ENCODE measurements at regions not wholly inside any gene's neighbourhood (a gene's known extent, or its start where the extent isn't known, plus 50 kb on each side); places are given as distances from the start of the nearest gene placed in this dataset.

DNA sequence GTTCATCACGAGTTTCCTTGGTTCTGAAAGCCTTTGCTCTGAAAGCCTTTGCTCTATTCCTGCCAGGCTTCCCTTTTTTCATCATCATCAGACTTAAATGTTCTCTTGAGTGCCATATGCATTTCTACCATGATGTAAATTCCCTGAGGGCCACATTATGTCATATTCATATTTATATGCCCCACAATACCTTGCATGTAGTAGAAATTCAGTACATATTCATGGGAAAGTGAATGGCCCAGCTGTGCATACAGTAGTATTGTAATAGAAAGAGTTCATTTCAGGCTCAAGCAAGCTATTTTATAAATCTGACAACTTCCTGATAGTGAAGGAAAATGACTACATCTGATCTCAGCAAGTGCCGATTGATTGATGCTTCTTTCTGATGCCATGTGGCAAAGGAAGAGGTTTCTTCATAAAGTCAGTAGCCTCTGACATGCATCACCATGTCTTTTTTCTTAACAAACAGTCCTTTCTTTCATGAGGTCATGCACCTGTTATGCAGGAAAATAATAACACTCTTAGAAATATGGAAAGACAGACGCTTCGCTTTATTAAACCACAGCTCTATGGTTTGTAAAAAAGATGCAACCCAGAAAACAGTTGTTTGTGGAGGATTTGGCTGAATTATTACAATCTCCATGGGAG is 308.7 kb downstream of the SAMD5 start:
- TF ChIP-seq NFYB (CRISPR knock-in tag; conservative IDR thresholded peaks at IDR 0.05; ENCODE audit: low read depth) (no peak), RELA (CRISPR knock-in tag; IDR thresholded peaks at IDR 0.05; ENCODE audit: borderline replicate concordance) (no peak), ZNF317 (CRISPR knock-in tag; IDR thresholded peaks at IDR 0.05; ENCODE audit: borderline replicate concordance, low read depth) (no peak), ATF2 (CRISPR knock-in tag; IDR thresholded peaks at IDR 0.05; ENCODE audit: borderline replicate concordance, low read depth) (no peak), E2F4 (CRISPR knock-in tag; IDR thresholded peaks at IDR 0.05; ENCODE audit: borderline replicate concordance, low read depth) (no peak), ARID4B (CRISPR knock-in tag; IDR thresholded peaks at IDR 0.05; ENCODE audit: borderline replicate concordance) (no peak), MAX (CRISPR knock-in tag; IDR thresholded peaks at IDR 0.05) (no peak)
- TF ChIP-seq, protein P1, sequence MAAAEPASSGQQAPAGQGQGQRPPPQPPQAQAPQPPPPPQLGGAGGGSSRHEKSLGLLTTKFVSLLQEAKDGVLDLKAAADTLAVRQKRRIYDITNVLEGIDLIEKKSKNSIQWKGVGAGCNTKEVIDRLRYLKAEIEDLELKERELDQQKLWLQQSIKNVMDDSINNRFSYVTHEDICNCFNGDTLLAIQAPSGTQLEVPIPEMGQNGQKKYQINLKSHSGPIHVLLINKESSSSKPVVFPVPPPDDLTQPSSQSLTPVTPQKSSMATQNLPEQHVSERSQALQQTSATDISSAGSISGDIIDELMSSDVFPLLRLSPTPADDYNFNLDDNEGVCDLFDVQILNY (CRISPR knock-in tag; IDR thresholded peaks at IDR 0.05) = no peak
- TF ChIP-seq, protein P2, sequence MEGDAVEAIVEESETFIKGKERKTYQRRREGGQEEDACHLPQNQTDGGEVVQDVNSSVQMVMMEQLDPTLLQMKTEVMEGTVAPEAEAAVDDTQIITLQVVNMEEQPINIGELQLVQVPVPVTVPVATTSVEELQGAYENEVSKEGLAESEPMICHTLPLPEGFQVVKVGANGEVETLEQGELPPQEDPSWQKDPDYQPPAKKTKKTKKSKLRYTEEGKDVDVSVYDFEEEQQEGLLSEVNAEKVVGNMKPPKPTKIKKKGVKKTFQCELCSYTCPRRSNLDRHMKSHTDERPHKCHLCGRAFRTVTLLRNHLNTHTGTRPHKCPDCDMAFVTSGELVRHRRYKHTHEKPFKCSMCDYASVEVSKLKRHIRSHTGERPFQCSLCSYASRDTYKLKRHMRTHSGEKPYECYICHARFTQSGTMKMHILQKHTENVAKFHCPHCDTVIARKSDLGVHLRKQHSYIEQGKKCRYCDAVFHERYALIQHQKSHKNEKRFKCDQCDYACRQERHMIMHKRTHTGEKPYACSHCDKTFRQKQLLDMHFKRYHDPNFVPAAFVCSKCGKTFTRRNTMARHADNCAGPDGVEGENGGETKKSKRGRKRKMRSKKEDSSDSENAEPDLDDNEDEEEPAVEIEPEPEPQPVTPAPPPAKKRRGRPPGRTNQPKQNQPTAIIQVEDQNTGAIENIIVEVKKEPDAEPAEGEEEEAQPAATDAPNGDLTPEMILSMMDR (IDR thresholded peaks at IDR 0.05) = no peak
